IPS-18c (cell line): ENCODE measurements at regions not wholly inside any gene's neighbourhood (a gene's known extent, or its start where the extent isn't known, plus 50 kb on each side); places are given as distances from the start of the nearest gene placed in this dataset.

Experiments
- H3K4me3 ChIP-seq: 2 replicates; pipeline ENCODE4 v1.7.0; 2013; ENCODE audit warnings: low read depth, mild to moderate bottlenecking, low read length, moderate library complexity; ENCODE audit not compliant: insufficient read depth
- H3K9me3 ChIP-seq: one replicate; pipeline ENCODE4 v1.6.1; 2013; ENCODE audit warnings: mild to moderate bottlenecking, low read length, moderate library complexity; ENCODE audit not compliant: control insufficient read depth, insufficient read depth

GRCh38 chr14:50007123-50007903 is 109.1 kb downstream of the VCPKMT start:
- H3K9me3 ChIP-seq: no peaks in the 10 kb centered on the region

GRCh38 chr14:50008562-50008961 is 107.8 kb downstream of the VCPKMT start:
- Histone ChIP-seq H3K9me3 (no peaks in the 10 kb centered on the region), H3K4me3 (no peak overlapping the region)

More at GRCh38 chr14:50007123-50007903, 109.1 kb downstream of the VCPKMT start:
- H3K4me3 ChIP-seq: no peak overlapping the region

GRCh38 chr14:50008974-50009373 is 107.4 kb downstream of the VCPKMT start:
- no peaks in the 10 kb centered on the region for H3K9me3 ChIP-seq
- no peak overlapping the region for H3K4me3 ChIP-seq

GRCh38 chr14:50010752-50011151 is 105.6 kb downstream of the VCPKMT start:
- Histone ChIP-seq H3K9me3 (peaks cover 2% of the 10 kb centered on the region), H3K4me3 (no peak overlapping the region)

- H3K4me3 ChIP-seq: no peak overlapping the region
- peaks cover 3% of the 10 kb centered on the region for H3K9me3 ChIP-seq
Measured at GRCh38 chr14:50011242-50011641, 105.1 kb downstream of the VCPKMT start.

- Histone ChIP-seq H3K9me3 (peaks cover 6% of the 10 kb centered on the region), H3K4me3 (no peak overlapping the region)
Measured at GRCh38 chr14:50012644-50013043, 103.7 kb downstream of the VCPKMT start.

GRCh38 chr14:50013198-50013918 is 103.0 kb downstream of the VCPKMT start:
- H3K4me3 ChIP-seq: no peak overlapping the region

GRCh38 chr14:50013934-50014333 is 102.4 kb downstream of the VCPKMT start:
- peaks cover 6% of the 10 kb centered on the region for H3K9me3 ChIP-seq
- no peak overlapping the region for H3K4me3 ChIP-seq

More at GRCh38 chr14:50013198-50013918, 103.0 kb downstream of the VCPKMT start:
- peaks cover 6% of the 10 kb centered on the region for H3K9me3 ChIP-seq

GRCh38 chr14:50014809-50015430 is 101.5 kb downstream of the VCPKMT start:
- H3K9me3 ChIP-seq: peaks cover 6% of the 10 kb centered on the region

GRCh38 chr14:50015716-50016115 is 100.7 kb downstream of the VCPKMT start:
- peaks cover 6% of the 10 kb centered on the region for H3K9me3 ChIP-seq
- no peak overlapping the region for H3K4me3 ChIP-seq

More at GRCh38 chr14:50014809-50015430, 101.5 kb downstream of the VCPKMT start:
- H3K4me3 ChIP-seq: no peak overlapping the region

- no peak overlapping the region for H3K4me3 ChIP-seq
- H3K9me3 ChIP-seq: peaks cover 6% of the 10 kb centered on the region
Measured at GRCh38 chr14:50018201-50018932, 98.0 kb downstream of the VCPKMT start.

GRCh38 chr14:50018933-50019210 is 97.5 kb downstream of the VCPKMT start:
- Histone ChIP-seq H3K9me3 (peaks cover 6% of the 10 kb centered on the region), H3K4me3 (no peak overlapping the region)

GRCh38 chr14:50020184-50020583 is 96.2 kb downstream of the VCPKMT start:
- Histone ChIP-seq H3K9me3 (peaks cover 6% of the 10 kb centered on the region), H3K4me3 (no peak overlapping the region)

GRCh38 chr14:50020799-50021198 is 95.6 kb downstream of the VCPKMT start:
- Histone ChIP-seq H3K9me3 (peaks cover 7% of the 10 kb centered on the region), H3K4me3 (no peak overlapping the region)

- no peak overlapping the region for H3K4me3 ChIP-seq
Measured at GRCh38 chr14:50021261-50022031, 94.9 kb downstream of the VCPKMT start.

GRCh38 chr14:50022661-50023060 is 93.7 kb downstream of the VCPKMT start:
- H3K9me3 ChIP-seq: peaks cover 3% of the 10 kb centered on the region
- no peak overlapping the region for H3K4me3 ChIP-seq

More at GRCh38 chr14:50021261-50022031, 94.9 kb downstream of the VCPKMT start:
- peaks cover 4% of the 10 kb centered on the region for H3K9me3 ChIP-seq
